ENCODE measurements at regions not wholly inside any gene's neighbourhood (a gene's known extent, or its start where the extent isn't known, plus 50 kb on each side); places are given as distances from the start of the nearest gene placed in this dataset.

- Mint-ChIP-seq H3K27ac (no peak overlapping the region), H3K9me3 (peaks cover 3% of the 10 kb centered on the region), H3K4me3 (no peak overlapping the region), H3K27me3 (no peaks in the 10 kb centered on the region), H3K36me3 (no peaks in the 10 kb centered on the region), H3K4me1 (no peaks in the 10 kb centered on the region)
- no peak for ATAC-seq
Observed at GRCh38 chr13:76148374-76148773, 512.2 kb downstream of the LMO7 start.

- Mint-ChIP-seq H3K4me3 (no peak overlapping the region), H3K4me1 (no peaks in the 10 kb centered on the region), H3K27me3 (no peaks in the 10 kb centered on the region), H3K27ac (no peak overlapping the region), H3K9me3 (peaks cover 3% of the 10 kb centered on the region), H3K36me3 (no peaks in the 10 kb centered on the region)
- no peak for ATAC-seq
Observed at GRCh38 chr13:76132532-76132931, 496.4 kb downstream of the LMO7 start.

- H3K4me1 Mint-ChIP-seq = no peaks in the 10 kb centered on the region
- H3K27me3 Mint-ChIP-seq = no peaks in the 10 kb centered on the region
- H3K9me3 Mint-ChIP-seq = peaks cover 3% of the 10 kb centered on the region
- H3K4me3 Mint-ChIP-seq = no peak overlapping the region
- H3K36me3 Mint-ChIP-seq = no peaks in the 10 kb centered on the region
- no peak overlapping the region for H3K27ac Mint-ChIP-seq
- ATAC-seq = no peak
Observed at GRCh38 chr13:76131551-76131950, 495.4 kb downstream of the LMO7 start.

DNA sequence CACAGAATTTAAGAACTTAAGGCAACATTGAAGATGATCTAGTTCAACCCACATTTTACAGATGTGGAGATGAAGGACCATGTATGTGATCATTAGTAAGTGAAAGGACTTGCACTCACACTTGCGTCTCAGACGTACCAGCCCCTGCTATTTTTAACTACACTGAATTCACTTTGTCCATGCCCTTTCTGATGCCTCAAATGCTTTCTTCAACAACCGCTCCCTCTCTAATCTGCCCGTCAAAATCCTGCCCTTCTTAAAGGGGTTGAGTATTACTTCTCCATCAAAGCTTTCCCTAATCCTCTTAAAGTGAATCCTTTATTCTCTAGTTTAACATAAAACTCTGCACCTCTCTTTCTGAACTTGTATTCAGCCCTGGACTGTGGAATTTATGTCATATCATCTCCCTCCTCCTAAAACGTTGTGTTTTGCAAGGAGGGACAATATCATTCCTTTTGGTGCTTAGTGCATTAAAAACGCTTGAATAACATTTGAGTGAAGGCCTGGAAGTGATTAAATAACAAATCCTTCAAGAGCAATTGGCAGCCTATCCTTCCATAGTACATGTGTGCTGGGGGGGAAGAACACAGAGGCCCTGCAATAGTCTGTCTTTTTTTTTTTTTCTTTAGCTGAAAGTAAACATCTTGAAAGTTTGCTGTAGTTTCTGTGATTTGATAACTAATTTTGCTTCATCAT, 493.3 kb downstream of the LMO7 start:
- ATAC-seq = no peak
- Mint-ChIP-seq H3K4me3 (no peak overlapping the region), H3K27ac (no peak overlapping the region), H3K4me1 (no peaks in the 10 kb centered on the region), H3K27me3 (no peaks in the 10 kb centered on the region), H3K9me3 (peaks cover 3% of the 10 kb centered on the region), H3K36me3 (no peaks in the 10 kb centered on the region)

GRCh38 chr13:76127922-76128321, 491.8 kb downstream of the LMO7 start:
- ATAC-seq = no peak
- H3K27me3 Mint-ChIP-seq = no peaks in the 10 kb centered on the region
- no peak overlapping the region for H3K27ac Mint-ChIP-seq
- H3K4me3 Mint-ChIP-seq = no peak overlapping the region
- no peaks in the 10 kb centered on the region for H3K36me3 Mint-ChIP-seq
- H3K9me3 Mint-ChIP-seq = peaks cover 9% of the 10 kb centered on the region
- H3K4me1 Mint-ChIP-seq = no peaks in the 10 kb centered on the region

DNA sequence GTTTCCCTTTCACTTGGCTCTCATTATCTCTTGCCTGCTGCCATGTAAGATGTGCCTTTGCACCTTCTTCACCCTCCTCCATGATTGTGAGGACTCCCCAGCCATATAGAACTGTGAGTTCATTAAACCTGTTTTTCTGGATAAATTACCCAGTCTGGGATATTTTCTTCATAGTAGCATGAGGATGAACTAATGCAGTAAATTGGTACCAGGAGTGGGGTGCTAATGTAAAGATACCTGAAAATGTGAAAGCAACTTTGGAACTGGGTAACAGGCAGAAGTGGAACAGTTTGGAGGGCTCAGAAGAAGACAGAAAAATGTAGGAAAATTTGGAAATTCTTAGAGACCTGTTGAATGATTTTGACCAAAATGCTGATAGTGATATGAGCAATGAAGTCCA, 487.4 kb downstream of the LMO7 start:
- Mint-ChIP-seq H3K9me3 (peaks cover 16% of the 10 kb centered on the region), H3K36me3 (no peaks in the 10 kb centered on the region), H3K4me3 (no peak overlapping the region), H3K4me1 (no peaks in the 10 kb centered on the region), H3K27ac (no peak overlapping the region), H3K27me3 (no peaks in the 10 kb centered on the region)
- no peak for ATAC-seq

- ATAC-seq = no peak
- no peaks in the 10 kb centered on the region for H3K27me3 Mint-ChIP-seq
- H3K36me3 Mint-ChIP-seq = no peaks in the 10 kb centered on the region
- no peak overlapping the region for H3K4me3 Mint-ChIP-seq
- H3K9me3 Mint-ChIP-seq = peaks cover 2% of the 10 kb centered on the region
- no peak overlapping the region for H3K27ac Mint-ChIP-seq
- H3K4me1 Mint-ChIP-seq = no peaks in the 10 kb centered on the region
Observed at GRCh38 chr13:76116751-76117360, 480.7 kb downstream of the LMO7 start.

DNA sequence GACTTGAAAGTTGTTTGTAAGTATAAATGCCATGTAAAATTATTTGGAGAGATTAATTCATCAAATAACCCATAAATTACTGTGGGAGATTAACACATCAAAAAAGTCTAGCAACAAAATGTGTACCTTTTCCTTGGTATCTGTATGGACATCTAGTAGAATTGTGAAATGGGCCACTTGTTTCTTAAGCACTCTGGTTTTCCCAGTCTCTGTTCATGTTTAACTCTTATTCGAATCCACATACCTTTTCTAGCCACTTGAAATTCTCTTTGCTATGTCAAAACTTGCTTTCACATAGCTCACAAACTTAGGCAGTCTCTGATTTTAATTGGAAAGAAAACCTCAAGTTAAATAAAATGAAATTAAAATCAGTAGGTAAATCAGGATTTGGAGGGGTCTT, 470.6 kb downstream of the LMO7 start:
- H3K4me3 Mint-ChIP-seq = no peak overlapping the region
- H3K27me3 Mint-ChIP-seq = no peaks in the 10 kb centered on the region
- no peaks in the 10 kb centered on the region for H3K4me1 Mint-ChIP-seq
- H3K9me3 Mint-ChIP-seq = peaks cover 12% of the 10 kb centered on the region
- ATAC-seq = no peak
- H3K36me3 Mint-ChIP-seq = no peaks in the 10 kb centered on the region
- H3K27ac Mint-ChIP-seq = no peak overlapping the region

- ATAC-seq = no peak
- H3K4me1 Mint-ChIP-seq = no peaks in the 10 kb centered on the region
- H3K27me3 Mint-ChIP-seq = no peaks in the 10 kb centered on the region
- H3K9me3 Mint-ChIP-seq = no peaks in the 10 kb centered on the region
- no peaks in the 10 kb centered on the region for H3K36me3 Mint-ChIP-seq
- no peak overlapping the region for H3K27ac Mint-ChIP-seq
- no peak overlapping the region for H3K4me3 Mint-ChIP-seq
Observed at GRCh38 chr13:76094645-76095044, 458.5 kb downstream of the LMO7 start.

GRCh38 chr13:76091076-76091475, 454.9 kb downstream of the LMO7 start:
- Mint-ChIP-seq H3K4me3 (no peak overlapping the region), H3K27ac (no peak overlapping the region), H3K9me3 (peaks cover 8% of the 10 kb centered on the region), H3K36me3 (no peaks in the 10 kb centered on the region), H3K27me3 (no peaks in the 10 kb centered on the region), H3K4me1 (no peaks in the 10 kb centered on the region)
- no peak for ATAC-seq

DNA sequence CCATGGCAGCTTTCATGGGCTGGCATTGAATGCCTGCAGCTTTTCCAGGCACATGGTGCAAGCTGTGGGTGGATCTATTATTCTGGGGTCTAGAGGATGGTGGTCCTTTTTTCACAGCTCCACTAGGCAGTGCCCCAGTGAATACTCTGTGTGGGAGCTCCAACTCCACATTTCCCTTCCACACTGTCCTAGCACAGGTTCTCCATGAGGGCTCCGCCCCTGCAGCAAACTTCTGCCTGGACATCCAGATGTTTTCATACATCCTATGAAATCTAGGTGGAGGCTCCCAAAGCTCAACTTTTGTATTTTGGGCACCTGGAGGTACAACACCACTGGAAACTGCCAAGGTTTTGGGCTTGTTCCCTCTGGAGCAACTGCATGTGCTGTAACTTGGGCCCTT, 450.6 kb downstream of the LMO7 start:
- Mint-ChIP-seq H3K36me3 (no peaks in the 10 kb centered on the region), H3K9me3 (peaks cover 11% of the 10 kb centered on the region), H3K4me3 (no peak overlapping the region), H3K27me3 (no peaks in the 10 kb centered on the region), H3K4me1 (no peaks in the 10 kb centered on the region), H3K27ac (no peak overlapping the region)
- no peak for ATAC-seq

GRCh38 chr13:76067850-76068249, 431.7 kb downstream of the LMO7 start:
- Mint-ChIP-seq H3K27me3 (no peaks in the 10 kb centered on the region), H3K4me3 (no peak overlapping the region), H3K36me3 (no peaks in the 10 kb centered on the region), H3K27ac (no peak overlapping the region), H3K4me1 (no peaks in the 10 kb centered on the region), H3K9me3 (peaks cover 13% of the 10 kb centered on the region)
- no peak for ATAC-seq

DNA sequence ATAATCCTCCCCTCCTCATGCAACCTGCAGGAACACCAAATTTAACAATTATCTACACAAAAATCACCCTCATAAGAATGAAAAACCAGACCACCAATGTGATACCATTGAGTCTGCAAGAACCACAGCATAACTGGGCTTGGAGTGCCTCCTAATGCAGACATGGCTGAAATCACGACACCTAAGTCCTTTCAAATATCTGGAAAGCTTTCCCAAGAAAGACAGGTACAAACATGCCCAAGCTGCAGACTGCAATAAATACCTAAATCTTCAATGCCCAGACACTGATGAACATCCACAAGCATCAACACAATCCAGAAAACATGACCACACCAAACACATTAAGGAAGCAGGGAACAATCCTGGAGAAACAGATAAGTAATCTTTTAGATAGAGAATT, 417.1 kb downstream of the LMO7 start:
- H3K4me1 Mint-ChIP-seq = no peaks in the 10 kb centered on the region
- no peaks in the 10 kb centered on the region for H3K36me3 Mint-ChIP-seq
- H3K27ac Mint-ChIP-seq = no peak overlapping the region
- H3K27me3 Mint-ChIP-seq = no peaks in the 10 kb centered on the region
- peaks cover 5% of the 10 kb centered on the region for H3K9me3 Mint-ChIP-seq
- no peak for ATAC-seq
- H3K4me3 Mint-ChIP-seq = no peak overlapping the region

DNA sequence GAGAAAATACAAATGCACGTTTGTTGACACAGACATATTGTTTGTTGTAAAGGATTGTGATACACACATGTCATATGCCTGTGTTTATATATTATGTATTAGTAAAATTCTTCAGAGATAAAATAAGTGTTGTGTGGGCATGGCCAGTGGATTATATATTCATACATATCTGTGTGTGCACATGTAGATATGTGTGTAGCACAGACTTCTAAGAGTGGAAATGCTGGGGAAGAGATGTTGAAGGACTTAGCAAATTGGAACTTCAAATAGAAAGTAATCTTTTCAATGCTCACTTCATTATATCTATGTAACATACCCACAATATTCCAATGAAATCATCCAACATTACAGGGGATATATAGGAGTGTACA, 413.2 kb downstream of the LMO7 start:
- Mint-ChIP-seq H3K27me3 (no peaks in the 10 kb centered on the region), H3K27ac (no peak overlapping the region), H3K9me3 (no peaks in the 10 kb centered on the region), H3K4me1 (no peaks in the 10 kb centered on the region), H3K36me3 (no peaks in the 10 kb centered on the region), H3K4me3 (no peak overlapping the region)
- ATAC-seq = no peak

DNA sequence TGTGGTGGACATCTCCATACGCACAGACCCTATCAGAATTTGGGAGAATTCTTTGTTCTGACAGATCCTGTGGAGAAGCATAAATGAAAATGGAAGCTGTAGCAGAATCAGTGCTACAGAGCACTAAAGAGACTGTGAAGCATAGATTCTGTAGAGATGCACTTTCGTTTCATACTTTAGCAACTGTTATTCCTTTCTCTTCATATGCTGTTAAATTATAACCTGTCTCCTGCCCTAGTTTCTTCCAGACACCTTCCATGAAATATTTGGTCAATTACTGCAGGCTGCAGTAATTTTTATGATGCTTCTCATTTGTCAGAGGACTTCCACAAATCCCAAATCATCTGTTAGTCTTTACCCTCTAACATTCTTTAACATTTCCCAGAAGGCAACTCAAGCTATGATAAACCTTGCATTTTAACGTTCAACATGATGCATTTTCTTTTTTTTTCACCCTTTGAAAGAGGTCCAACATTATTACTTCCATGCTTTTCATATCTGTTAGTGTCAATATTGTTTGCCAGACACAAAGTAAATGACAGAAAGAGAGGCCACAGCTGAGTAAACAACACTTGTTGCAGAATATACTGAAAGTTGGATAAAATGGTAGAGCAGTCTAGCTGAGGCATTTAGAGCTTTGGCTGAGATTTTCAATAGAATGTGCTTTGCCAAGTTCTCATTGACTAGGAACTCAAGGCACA, 412.7 kb downstream of the LMO7 start:
- no peak overlapping the region for H3K4me3 Mint-ChIP-seq
- no peak overlapping the region for H3K27ac Mint-ChIP-seq
- no peaks in the 10 kb centered on the region for H3K36me3 Mint-ChIP-seq

GRCh38 chr13:76048131-76048530, 412.0 kb downstream of the LMO7 start:
- H3K9me3 Mint-ChIP-seq = no peaks in the 10 kb centered on the region
- no peak overlapping the region for H3K4me3 Mint-ChIP-seq
- no peaks in the 10 kb centered on the region for H3K27me3 Mint-ChIP-seq
- no peaks in the 10 kb centered on the region for H3K36me3 Mint-ChIP-seq
- H3K27ac Mint-ChIP-seq = no peak overlapping the region
- H3K4me1 Mint-ChIP-seq = no peaks in the 10 kb centered on the region
- ATAC-seq = no peak

More for the DNA sequence above, 412.7 kb downstream of the LMO7 start:
- no peak for ATAC-seq
- Mint-ChIP-seq H3K9me3 (no peaks in the 10 kb centered on the region), H3K4me1 (no peaks in the 10 kb centered on the region), H3K27me3 (no peaks in the 10 kb centered on the region)
